ENCODE measurements at regions not wholly inside any gene's neighbourhood (a gene's known extent, or its start where the extent isn't known, plus 50 kb on each side); places are given as distances from the start of the nearest gene placed in this dataset.
"Not testable (repeated sequence)": the region's sequence is repeated elsewhere in the genome, so short reads cannot be mapped to it uniquely, and the experiment has no call there.

DNA sequence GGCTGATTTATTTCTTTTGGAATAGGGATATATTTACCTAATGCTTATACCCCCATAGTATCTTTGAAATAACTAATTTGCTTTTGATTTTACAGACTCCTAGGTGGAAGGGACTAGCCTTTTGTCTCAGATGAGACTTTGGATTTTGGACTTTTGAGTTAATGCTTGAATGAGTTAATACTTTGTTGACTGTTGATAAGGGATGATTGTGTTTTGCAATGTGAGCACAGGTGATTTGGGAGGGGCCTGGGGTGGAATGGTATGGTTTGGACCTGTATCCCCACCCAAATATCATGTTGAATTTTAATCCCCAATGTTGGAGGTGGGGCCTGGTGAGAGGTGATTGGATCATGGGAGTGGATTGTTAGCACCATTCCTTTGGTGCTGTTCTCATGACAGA lies 117.4 kb upstream of the ZC4H2 start:
- Histone ChIP-seq H3K4me3 (ENCODE audit: insufficient read depth in 1 of 2, low read depth in 1 of 2, low read length in 2 of 2) (no peak overlapping the region), H3K9ac (ENCODE audit: low read length) (no peak overlapping the region), H2BK15ac (ENCODE audit: low read depth, poor library complexity, severe bottlenecking) (no peak overlapping the region), H3K23ac (ENCODE audit: low read length in 2 of 2) (no peak overlapping the region), H2BK12ac (ENCODE audit: low read length in 2 of 2) (no peak overlapping the region), H2AK5ac (ENCODE audit: low read length, severe bottlenecking) (no peak overlapping the region), H3K18ac (ENCODE audit: low read depth in 1 of 2, low read length in 2 of 2) (no peak overlapping the region), H2BK5ac (ENCODE audit: low read depth, low read length, poor library complexity, severe bottlenecking) (no peak overlapping the region), H3K4me1 (ENCODE audit: control insufficient read depth, insufficient read depth, low read depth, low read length) (no peaks in the 10 kb centered on the region), H3K4me2 (ENCODE audit: low read length, poor library complexity, severe bottlenecking) (no peak overlapping the region), H3K14ac (ENCODE audit: low read length in 2 of 2) (no peak overlapping the region), H3K27ac (ENCODE audit: low read length, poor library complexity, severe bottlenecking) (no peak overlapping the region), H2AFZ (ENCODE audit: low read depth, low read length) (no peak overlapping the region), H3K36me3 (ENCODE audit: control insufficient read depth in 1 of 2, insufficient read depth in 2 of 2, low read depth in 1 of 2, low read length in 2 of 2) (no peaks in the 10 kb centered on the region), H2BK120ac (ENCODE audit: low read depth, low read length) (no peak overlapping the region), H4K91ac (ENCODE audit: low read length) (no peak overlapping the region), H3K4ac (ENCODE audit: low read depth in 1 of 2, low read length in 2 of 2) (no peak overlapping the region), H4K8ac (ENCODE audit: low read length) (no peak overlapping the region), H3K27me3 (ENCODE audit: control insufficient read depth in 1 of 2, insufficient read depth in 1 of 2, low read length in 2 of 2) (no peaks in the 10 kb centered on the region), H3K9me3 (ENCODE audit: control insufficient read depth, low read length) (peaks cover 6% of the 10 kb centered on the region), H3K79me1 (replicated peaks; ENCODE audit: low read length, poor library complexity, severe bottlenecking) (no peaks in the 10 kb centered on the region)
- DNase-seq: no peak

DNA sequence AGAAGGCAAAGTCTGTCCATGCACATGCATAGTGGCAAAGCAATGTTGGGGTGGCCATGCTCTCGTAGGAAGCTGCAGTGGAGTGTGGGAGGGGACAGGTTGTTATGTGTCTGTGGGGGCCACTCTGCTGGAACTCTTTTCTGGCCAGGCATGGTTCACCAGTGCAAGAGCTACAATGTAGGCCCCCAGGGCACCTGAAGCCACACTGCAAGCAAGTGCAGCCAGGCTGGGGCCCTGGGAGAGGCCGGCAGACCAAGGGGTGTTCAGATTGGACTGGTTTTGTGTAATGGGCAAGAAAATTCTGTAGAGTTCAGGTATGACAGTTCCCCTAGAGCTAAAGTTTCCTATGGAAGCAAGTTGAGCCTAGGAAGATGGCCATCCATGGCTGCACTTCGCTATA lies 97.0 kb upstream of the ZC4H2 start:
- WGBS: 74% methylated on average over 2 of the region's 3 CpGs
- Histone ChIP-seq H2BK5ac (ENCODE audit: low read depth, low read length, poor library complexity, severe bottlenecking) (no peak overlapping the region), H4K8ac (ENCODE audit: low read length) (no peak overlapping the region), H4K91ac (ENCODE audit: low read length) (no peak overlapping the region), H3K4ac (ENCODE audit: low read depth in 1 of 2, low read length in 2 of 2) (no peak overlapping the region), H3K27ac (ENCODE audit: low read length, poor library complexity, severe bottlenecking) (no peak overlapping the region), H2AK5ac (ENCODE audit: low read length, severe bottlenecking) (no peak overlapping the region), H3K36me3 (ENCODE audit: control insufficient read depth in 1 of 2, insufficient read depth in 2 of 2, low read depth in 1 of 2, low read length in 2 of 2) (no peaks in the 10 kb centered on the region), H3K4me3 (ENCODE audit: insufficient read depth in 1 of 2, low read depth in 1 of 2, low read length in 2 of 2) (no peak overlapping the region), H3K27me3 (ENCODE audit: control insufficient read depth in 1 of 2, insufficient read depth in 1 of 2, low read length in 2 of 2) (no peaks in the 10 kb centered on the region), H2AFZ (ENCODE audit: low read depth, low read length) (no peak overlapping the region), H3K18ac (ENCODE audit: low read depth in 1 of 2, low read length in 2 of 2) (no peak overlapping the region), H3K4me2 (ENCODE audit: low read length, poor library complexity, severe bottlenecking) (no peak overlapping the region), H3K79me1 (replicated peaks; ENCODE audit: low read length, poor library complexity, severe bottlenecking) (no peaks in the 10 kb centered on the region), H2BK15ac (ENCODE audit: low read depth, poor library complexity, severe bottlenecking) (no peak overlapping the region), H3K23ac (ENCODE audit: low read length in 2 of 2) (no peak overlapping the region), H3K9me3 (ENCODE audit: control insufficient read depth, low read length) (peaks cover 62% of the 10 kb centered on the region), H2BK120ac (ENCODE audit: low read depth, low read length) (no peak overlapping the region), H2BK12ac (ENCODE audit: low read length in 2 of 2) (no peak overlapping the region), H3K4me1 (ENCODE audit: control insufficient read depth, insufficient read depth, low read depth, low read length) (no peaks in the 10 kb centered on the region), H3K14ac (ENCODE audit: low read length in 2 of 2) (no peak overlapping the region), H3K9ac (ENCODE audit: low read length) (no peak overlapping the region)
- DNase-seq: no peak

DNA sequence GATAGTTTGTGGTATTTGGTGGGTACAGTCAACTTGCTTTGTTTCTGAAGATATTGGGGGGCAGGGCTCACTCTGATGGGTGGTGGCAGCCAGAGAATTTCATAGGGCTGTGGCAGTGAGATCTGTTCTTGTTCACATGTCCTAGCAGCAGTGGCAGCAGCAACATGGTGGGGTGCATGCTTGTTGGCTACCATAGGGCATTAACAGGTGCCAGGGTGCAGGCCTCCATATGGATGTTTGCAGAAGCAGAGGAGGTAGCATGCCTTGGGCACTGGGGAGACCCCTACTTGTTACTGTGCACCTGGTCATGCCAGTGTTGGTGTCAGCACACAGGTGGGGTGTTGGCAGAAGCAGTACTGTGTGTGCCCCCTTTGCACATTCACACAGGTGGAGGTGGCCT lies 96.3 kb upstream of the ZC4H2 start:
- H2BK120ac ChIP-seq (ENCODE audit: low read depth, low read length): no peak overlapping the region

DNA sequence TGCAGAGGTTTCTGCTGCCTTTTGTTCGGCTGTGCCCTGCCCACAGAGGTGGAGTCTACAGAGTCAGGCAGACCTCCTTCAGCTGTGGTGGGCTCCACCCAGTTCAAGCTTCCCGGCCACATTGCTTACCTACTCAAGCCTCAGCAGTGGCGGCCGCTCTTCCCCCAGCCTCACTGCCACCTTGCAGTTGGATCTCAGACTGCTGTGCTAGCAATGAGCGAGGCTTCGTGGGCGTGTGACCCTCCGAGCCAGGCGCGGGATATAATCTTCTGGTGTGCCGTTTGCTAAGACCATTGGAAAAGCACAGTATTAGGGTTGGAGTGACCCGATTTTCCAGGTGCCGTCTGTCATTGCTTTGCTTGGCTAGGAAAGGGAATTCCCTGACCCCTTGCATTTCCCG lies 82.4 kb upstream of the ZC4H2 start:
- H3K18ac ChIP-seq (ENCODE audit: low read depth in 1 of 2, low read length in 2 of 2); H2BK12ac ChIP-seq (ENCODE audit: low read length in 2 of 2); H3K27ac ChIP-seq (ENCODE audit: low read length, poor library complexity, severe bottlenecking); H3K79me1 ChIP-seq (replicated peaks; ENCODE audit: low read length, poor library complexity, severe bottlenecking); H2BK15ac ChIP-seq (ENCODE audit: low read depth, poor library complexity, severe bottlenecking); H3K4me1 ChIP-seq (ENCODE audit: control insufficient read depth, insufficient read depth, low read depth, low read length); H2AK5ac ChIP-seq (ENCODE audit: low read length, severe bottlenecking); H3K14ac ChIP-seq (ENCODE audit: low read length in 2 of 2); H3K36me3 ChIP-seq (ENCODE audit: control insufficient read depth in 1 of 2, insufficient read depth in 2 of 2, low read depth in 1 of 2, low read length in 2 of 2); H3K4me3 ChIP-seq (ENCODE audit: insufficient read depth in 1 of 2, low read depth in 1 of 2, low read length in 2 of 2); H4K91ac ChIP-seq (ENCODE audit: low read length); H2BK120ac ChIP-seq (ENCODE audit: low read depth, low read length); H2AFZ ChIP-seq (ENCODE audit: low read depth, low read length); H4K8ac ChIP-seq (ENCODE audit: low read length); H3K9ac ChIP-seq (ENCODE audit: low read length); H2BK5ac ChIP-seq (ENCODE audit: low read depth, low read length, poor library complexity, severe bottlenecking); H3K4ac ChIP-seq (ENCODE audit: low read depth in 1 of 2, low read length in 2 of 2); H3K27me3 ChIP-seq (ENCODE audit: control insufficient read depth in 1 of 2, insufficient read depth in 1 of 2, low read length in 2 of 2); H3K4me2 ChIP-seq (ENCODE audit: low read length, poor library complexity, severe bottlenecking); H3K23ac ChIP-seq (ENCODE audit: low read length in 2 of 2); DNase-seq: not testable (repeated sequence)
- WGBS: 94% methylated on average over 11 of the region's 14 CpGs
- peaks cover 11% of the 10 kb centered on the region for H3K9me3 ChIP-seq (ENCODE audit: control insufficient read depth, low read length)

More for the DNA sequence above, 96.3 kb upstream of the ZC4H2 start:
- no peak overlapping the region for H3K4ac ChIP-seq (ENCODE audit: low read depth in 1 of 2, low read length in 2 of 2)
- no peak overlapping the region for H2AK5ac ChIP-seq (ENCODE audit: low read length, severe bottlenecking)
- no peak overlapping the region for H3K14ac ChIP-seq (ENCODE audit: low read length in 2 of 2)
- H4K8ac ChIP-seq (ENCODE audit: low read length): no peak overlapping the region
- no peak overlapping the region for H2BK15ac ChIP-seq (ENCODE audit: low read depth, poor library complexity, severe bottlenecking)
- no peak overlapping the region for H2AFZ ChIP-seq (ENCODE audit: low read depth, low read length)
- H3K23ac ChIP-seq (ENCODE audit: low read length in 2 of 2): no peak overlapping the region
- peaks cover 63% of the 10 kb centered on the region for H3K9me3 ChIP-seq (ENCODE audit: control insufficient read depth, low read length)
- no peak overlapping the region for H3K4me2 ChIP-seq (ENCODE audit: low read length, poor library complexity, severe bottlenecking)
- H2BK5ac ChIP-seq (ENCODE audit: low read depth, low read length, poor library complexity, severe bottlenecking): no peak overlapping the region
- no peak overlapping the region for H3K18ac ChIP-seq (ENCODE audit: low read depth in 1 of 2, low read length in 2 of 2)
- no peak overlapping the region for H3K27ac ChIP-seq (ENCODE audit: low read length, poor library complexity, severe bottlenecking)
- no peaks in the 10 kb centered on the region for H3K4me1 ChIP-seq (ENCODE audit: control insufficient read depth, insufficient read depth, low read depth, low read length)
- H3K27me3 ChIP-seq (ENCODE audit: control insufficient read depth in 1 of 2, insufficient read depth in 1 of 2, low read length in 2 of 2): no peaks in the 10 kb centered on the region
- no peak overlapping the region for H3K9ac ChIP-seq (ENCODE audit: low read length)
- no peak overlapping the region for H4K91ac ChIP-seq (ENCODE audit: low read length)
- H3K79me1 ChIP-seq (replicated peaks; ENCODE audit: low read length, poor library complexity, severe bottlenecking): no peaks in the 10 kb centered on the region
- H3K36me3 ChIP-seq (ENCODE audit: control insufficient read depth in 1 of 2, insufficient read depth in 2 of 2, low read depth in 1 of 2, low read length in 2 of 2): no peaks in the 10 kb centered on the region
- DNase-seq: no peak
- no peak overlapping the region for H2BK12ac ChIP-seq (ENCODE audit: low read length in 2 of 2)
- no peak overlapping the region for H3K4me3 ChIP-seq (ENCODE audit: insufficient read depth in 1 of 2, low read depth in 1 of 2, low read length in 2 of 2)
